NCI-H2107 treated with DMSO at 0.1 percent for 48 hours (cell line): ENCODE measurements at regions not wholly inside any gene's neighbourhood (a gene's known extent, or its start where the extent isn't known, plus 50 kb on each side); places are given as distances from the start of the nearest gene placed in this dataset.
"Not testable (repeated sequence)": the region's sequence is repeated elsewhere in the genome, so short reads cannot be mapped to it uniquely, and the experiment has no call there.

Source experiments
- DNase-seq: peaks from one replicate; lab custom pipeline; 2025; ENCODE audit not compliant: unreplicated experiment; lab: John Stamatoyannopoulos, UW

DNA sequence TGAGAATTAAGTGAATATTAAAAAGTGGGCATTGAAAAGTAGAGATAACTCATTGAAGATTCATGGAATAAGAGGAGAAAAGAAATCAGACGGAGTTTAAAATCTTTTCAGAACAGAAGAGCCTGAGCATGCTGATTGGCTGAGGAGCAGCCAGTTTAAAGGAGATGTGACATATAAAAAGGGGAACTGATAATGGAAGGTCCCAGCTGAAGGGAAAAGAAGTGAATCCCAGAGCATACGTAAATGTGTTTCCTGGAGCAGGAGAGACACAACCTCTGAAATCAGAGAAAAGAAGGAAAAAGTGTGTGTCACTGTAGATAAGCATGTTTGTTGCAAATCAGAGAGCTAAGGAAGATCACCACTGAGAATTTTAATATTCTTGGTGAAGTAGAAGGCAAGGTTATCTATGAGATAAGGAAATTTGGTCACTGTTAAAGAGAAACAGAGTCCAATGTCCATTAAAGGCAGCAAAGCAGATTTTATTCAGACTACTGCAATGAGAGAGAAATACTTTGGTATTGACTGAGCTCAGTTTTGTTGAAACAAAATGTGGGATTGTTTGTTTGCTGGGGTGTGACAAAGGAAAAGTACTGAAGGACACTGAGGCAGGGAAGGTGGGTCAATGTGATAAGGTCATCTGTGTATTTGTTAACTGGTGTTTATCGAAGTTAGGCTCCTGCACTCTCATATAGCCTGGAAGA, 84.6 kb upstream of the WDR72 start:
- no peak for DNase-seq

GRCh38 chr15:53843166-53843565, 83.7 kb upstream of the WDR72 start:
- DNase-seq, result no peak

DNA sequence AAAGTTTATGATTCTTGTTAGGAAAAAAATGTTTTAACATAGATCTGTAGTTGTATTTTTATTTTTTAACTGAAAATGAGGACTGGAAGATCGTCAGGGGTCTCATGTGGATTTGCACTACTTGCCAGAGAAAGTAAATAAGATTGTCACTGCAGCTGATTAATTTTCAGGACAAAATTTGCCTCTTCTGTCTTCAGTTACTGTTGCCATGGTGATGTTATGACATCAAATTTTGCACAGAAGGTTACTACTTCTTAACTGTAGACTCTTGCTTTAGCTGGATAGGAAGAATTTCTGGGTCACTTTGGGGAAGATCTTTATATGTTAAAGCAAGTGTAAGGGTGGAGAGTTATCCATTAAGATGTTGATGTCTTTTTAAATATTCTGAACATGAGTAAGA, 82.2 kb upstream of the WDR72 start:
- DNase-seq, result no peak

- DNase-seq, result no peak
These were observed 81.2 kb upstream of the WDR72 start for GRCh38 chr15:53840681-53841080.

DNA sequence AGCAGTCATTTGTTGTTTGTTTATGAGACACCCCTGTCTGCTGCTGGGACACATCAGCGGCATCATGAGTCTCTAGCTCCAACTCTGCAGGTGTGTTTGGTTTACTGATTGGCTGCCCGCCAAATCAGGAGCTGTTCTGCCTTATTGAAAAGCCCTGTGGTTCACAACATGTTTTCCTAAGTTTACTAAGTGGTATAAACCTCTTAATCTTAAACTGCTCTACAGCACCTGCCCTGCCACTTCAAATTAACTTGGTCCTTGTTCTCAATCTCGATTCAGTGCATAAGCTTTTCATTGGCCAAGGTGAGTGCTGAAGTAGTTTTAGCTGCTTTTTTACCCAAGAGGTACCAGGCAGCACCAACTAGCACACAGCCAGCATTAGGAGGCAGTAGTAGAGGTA, 77.8 kb upstream of the WDR72 start:
- peak; percentile 95 for DNase-seq

DNA sequence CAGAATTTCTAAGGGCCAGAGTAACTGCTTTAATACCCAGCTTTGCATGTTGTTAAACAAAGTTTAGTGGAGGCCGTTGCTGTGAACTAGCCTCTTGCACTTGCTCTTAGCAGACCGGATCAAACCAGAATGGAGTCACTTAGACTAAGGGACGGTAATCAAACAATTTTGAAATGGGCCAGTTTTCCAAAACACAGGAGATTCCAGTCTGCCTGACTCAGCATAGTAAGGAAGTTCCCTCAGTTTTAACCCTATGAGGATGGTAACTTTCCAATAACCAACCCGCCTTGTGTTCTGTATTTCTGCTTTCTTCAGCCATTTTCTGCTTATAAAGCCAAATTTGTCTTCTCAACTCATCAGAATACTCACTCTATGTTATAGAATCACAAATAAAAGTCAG, 77.2 kb upstream of the WDR72 start:
- DNase-seq, result no peak

DNA sequence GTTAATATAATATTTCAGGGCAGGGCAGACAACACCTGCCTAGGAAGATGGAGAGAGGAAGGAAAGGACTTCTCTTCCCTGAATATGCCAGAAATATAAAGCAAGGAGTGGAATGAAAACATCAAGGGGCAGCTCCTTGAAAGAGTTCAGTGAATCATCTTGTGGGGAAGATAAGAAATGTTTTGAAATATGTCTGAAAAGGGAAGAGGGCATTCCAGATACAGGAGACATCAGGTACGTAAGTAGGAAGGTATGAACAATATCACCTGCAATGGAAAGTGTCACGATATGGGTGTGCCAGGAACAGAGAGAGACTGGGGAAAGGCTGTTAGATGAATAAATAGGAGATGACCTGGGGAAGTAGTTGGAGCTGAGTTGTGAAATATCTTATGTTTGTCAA, 75.8 kb upstream of the WDR72 start:
- no peak for DNase-seq

DNA sequence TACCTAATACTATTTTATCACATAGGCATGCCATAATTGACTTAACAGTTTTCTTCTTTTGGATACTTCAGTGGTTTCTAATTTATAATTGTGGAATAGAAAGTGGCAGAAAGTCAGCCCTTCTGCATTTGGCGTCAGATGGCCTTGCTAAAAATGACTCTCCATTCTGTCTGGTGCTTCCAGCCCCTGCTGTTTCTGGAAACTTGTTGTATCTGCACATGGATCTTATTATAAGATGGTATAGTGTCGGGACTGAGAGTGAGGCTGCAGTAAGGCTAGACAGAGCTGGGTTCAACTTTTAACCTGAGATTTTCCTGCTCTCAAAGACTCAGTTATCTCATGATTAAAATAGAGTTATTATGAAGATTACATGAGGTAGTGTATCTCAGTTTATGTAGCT, 74.8 kb upstream of the WDR72 start:
- DNase-seq, result no peak

GRCh38 chr15:53833134-53833624, 73.7 kb upstream of the WDR72 start:
- no peak for DNase-seq

- no peak for DNase-seq
These were observed 72.7 kb upstream of the WDR72 start for GRCh38 chr15:53831907-53832770.

GRCh38 chr15:53830707-53831386, 71.4 kb upstream of the WDR72 start:
- no peak for DNase-seq

DNA sequence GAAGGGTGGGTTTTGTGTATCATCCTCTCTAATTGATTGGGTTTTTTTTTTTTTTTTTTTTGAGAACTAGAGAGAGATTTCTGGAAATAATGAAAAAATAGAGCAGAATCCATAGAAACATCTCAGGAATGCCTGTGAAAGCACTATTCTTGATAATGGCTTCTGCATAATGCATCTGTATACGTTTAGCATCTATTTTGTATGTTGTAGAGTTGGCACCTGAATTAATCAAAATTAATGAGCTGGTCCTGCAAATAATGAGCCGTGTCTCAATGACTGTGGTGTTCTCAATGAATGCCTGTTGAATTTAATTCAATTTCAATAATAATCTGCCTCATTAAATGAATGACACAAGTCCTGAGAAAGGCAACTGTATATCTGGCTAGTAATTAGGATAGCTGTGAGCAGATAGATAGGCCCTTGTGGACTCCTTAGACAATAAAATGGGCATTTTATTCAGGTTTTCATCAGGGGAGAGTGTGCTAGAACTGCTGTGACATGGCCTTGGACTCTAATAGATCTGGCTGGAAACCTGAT, 70.5 kb upstream of the WDR72 start:
- no peak for DNase-seq

- DNase-seq, result no peak
These were observed 70.0 kb upstream of the WDR72 start for GRCh38 chr15:53829471-53829870.

- DNase-seq, result no peak
These were observed 67.9 kb upstream of the WDR72 start for GRCh38 chr15:53827355-53827754.

DNA sequence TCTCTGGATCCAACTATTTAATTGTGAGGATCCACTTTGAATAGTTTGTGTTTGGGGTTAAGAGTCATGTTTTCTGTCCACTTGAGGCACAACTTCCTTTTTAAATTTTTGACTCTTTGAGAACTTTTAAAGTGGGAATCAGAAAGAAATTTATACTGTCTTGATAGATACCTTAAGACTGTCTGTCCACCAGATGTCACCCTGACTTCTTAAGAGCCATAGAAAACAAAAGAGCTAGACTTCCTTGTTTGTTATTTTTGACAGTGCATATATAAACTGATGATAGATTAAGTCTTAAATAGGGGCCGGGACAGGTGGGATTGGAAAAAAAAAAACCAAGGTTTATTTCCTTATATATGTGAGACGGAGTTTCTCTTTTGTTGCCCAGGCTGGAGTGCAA, 52.1 kb upstream of the WDR72 start:
- DNase-seq, result no peak

DNA sequence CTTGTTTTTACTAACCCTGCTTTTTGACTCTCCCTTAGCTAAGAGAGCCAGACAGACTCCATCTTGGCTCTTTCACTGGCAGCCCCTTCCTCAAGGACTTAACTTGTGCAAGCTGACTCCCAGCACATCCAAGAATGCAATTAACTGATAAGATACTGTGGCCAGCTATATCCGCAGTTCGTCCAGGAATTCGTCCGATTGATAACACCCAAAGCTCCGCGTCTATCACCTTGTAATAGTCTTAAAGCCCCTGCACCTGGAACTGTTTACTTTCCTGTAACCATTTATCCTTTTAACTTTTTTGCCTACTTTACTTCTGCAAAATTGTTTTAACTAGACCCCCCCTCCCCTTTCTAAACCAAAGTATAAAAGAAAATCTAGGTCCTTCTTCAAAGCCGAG, 50.8 kb upstream of the WDR72 start:
- DNase-seq, result not testable (repeated sequence)
